ENCODE measurements at regions not wholly inside any gene's neighbourhood (a gene's known extent, or its start where the extent isn't known, plus 50 kb on each side); places are given as distances from the start of the nearest gene placed in this dataset.

GRCh38 chr4:186954509-186954908, 230.9 kb upstream of the FAT1 start:
- DNase-seq, result no peak
- TF ChIP-seq CTCF (conservative IDR thresholded peaks at IDR 0.05), result no peak
- no peak overlapping the region for H3T11ph ChIP-seq (ENCODE audit: low read length)
- no peaks in the 10 kb centered on the region for H3K79me1 ChIP-seq (ENCODE audit: insufficient read depth, low read depth, low read length, poor library complexity, severe bottlenecking)
- no peak overlapping the region for H2AFZ ChIP-seq (ENCODE audit: low read length)
- H3K4me3 Mint-ChIP-seq, result no peak overlapping the region
- H2BK12ac ChIP-seq (ENCODE audit: insufficient read length, low read depth, low read length), result no peak overlapping the region
- H3K79me2 ChIP-seq (ENCODE audit: insufficient read depth, low read length), result no peaks in the 10 kb centered on the region
- H3K23ac ChIP-seq (ENCODE audit: insufficient read length, low read depth, low read length), result no peak overlapping the region
- H3K4ac ChIP-seq (ENCODE audit: low read depth, low read length), result no peak overlapping the region
- no peak overlapping the region for H4K5ac ChIP-seq (ENCODE audit: insufficient read length, low read depth, low read length)
- no peak overlapping the region for H4K91ac ChIP-seq (ENCODE audit: insufficient read length, low read depth, low read length)
- no peak overlapping the region for H3K27ac ChIP-seq (ENCODE audit: insufficient read length, low read depth, low read length)
- no peak overlapping the region for H2BK5ac ChIP-seq (ENCODE audit: insufficient read length, low read length)
- H2AK5ac ChIP-seq (ENCODE audit: insufficient read length, low read length), result no peak overlapping the region
- H4K8ac ChIP-seq (replicated peaks; ENCODE audit: insufficient read length, low read depth, low read length), result no peak overlapping the region
- H3K36me3 Mint-ChIP-seq (ENCODE audit: insufficient read depth in 1 of 3, low read depth in 3 of 3), result no peaks in the 10 kb centered on the region; a peak in 1 of 7 replicates
- no peak overlapping the region for H3K4me2 ChIP-seq (ENCODE audit: insufficient read depth, insufficient read length, low read length)
- no peaks in the 10 kb centered on the region for H3K9me3 Mint-ChIP-seq
- no peak overlapping the region for H3K18ac ChIP-seq (ENCODE audit: insufficient read length, low read depth, low read length)
- H3K4me1 ChIP-seq (ENCODE audit: insufficient read depth, low read length), result no peaks in the 10 kb centered on the region
- H2BK120ac ChIP-seq (ENCODE audit: low read depth, low read length, poor library complexity, severe bottlenecking), result no peak overlapping the region
- H3K27me3 Mint-ChIP-seq (ENCODE audit: low read depth), result peaks cover 1% of the 10 kb centered on the region; the same call in 1 of the 2 replicates
- H2BK15ac ChIP-seq (ENCODE audit: low read depth, low read length), result no peak overlapping the region
- WGBS (ENCODE audit: extremely low coverage, insufficient read length, low lambda C conversion rate), result no CpG with 5 or more reads among the region's 5 CpGs
- H3K23me2 ChIP-seq (ENCODE audit: insufficient read length, low read depth, low read length, poor library complexity, severe bottlenecking), result no peaks in the 10 kb centered on the region
- H3K56ac ChIP-seq (ENCODE audit: insufficient read length, low read depth, low read length), result no peak overlapping the region
- no peaks in the 10 kb centered on the region for H3K27me3 ChIP-seq (ENCODE audit: insufficient read depth, low read length)
- H3K14ac ChIP-seq (ENCODE audit: insufficient read depth, low read length), result no peak overlapping the region
- no peaks in the 10 kb centered on the region for H4K20me1 ChIP-seq (ENCODE audit: control insufficient read depth, insufficient read depth, insufficient read length)
- H3K27ac Mint-ChIP-seq, result no peak overlapping the region
- no peak overlapping the region for H2BK20ac ChIP-seq (ENCODE audit: low read depth, low read length, poor library complexity, severe bottlenecking)
- H3K4me1 Mint-ChIP-seq, result peaks cover 3% of the 10 kb centered on the region in 2 experiments; a peak in 1 of 4 replicates
- no peaks in the 10 kb centered on the region for H3K9me3 ChIP-seq (ENCODE audit: control insufficient read depth, low read depth, low read length)
- no peak overlapping the region for H3K9ac ChIP-seq (ENCODE audit: extremely low read depth, insufficient read length, low read length)
